NCI-H2081 treated with DMSO at 0.1 percent for 48 hours (cell line): ENCODE measurements at regions not wholly inside any gene's neighbourhood (a gene's known extent, or its start where the extent isn't known, plus 50 kb on each side); places are given as distances from the start of the nearest gene placed in this dataset.

Experiments used
- DNase-seq: peaks from one replicate; lab custom pipeline; 2025; lab: John Stamatoyannopoulos, UW

- no peak for DNase-seq
These were observed 275.6 kb upstream of the ID2 start for GRCh38 chr2:8406271-8406670.

DNA sequence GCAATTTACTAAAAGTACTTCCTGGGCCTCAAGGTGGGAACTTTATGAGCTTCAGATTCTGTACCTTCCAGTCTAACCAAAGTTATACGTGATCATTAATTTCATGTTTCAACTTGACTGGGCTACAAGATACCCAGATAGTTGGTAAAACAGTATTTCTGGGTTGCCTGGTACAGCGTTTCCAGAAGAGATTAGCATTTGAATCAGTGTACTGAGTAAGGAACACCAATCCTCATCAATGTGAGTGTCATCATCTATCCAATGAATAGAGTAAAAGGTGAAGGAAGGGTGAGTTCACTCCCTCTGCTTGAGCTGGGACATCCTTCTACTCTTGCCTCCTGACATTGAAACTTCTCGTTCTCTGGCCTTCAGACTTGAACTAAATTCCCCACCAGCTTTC is 274.5 kb upstream of the ID2 start:
- no peak for DNase-seq

DNA sequence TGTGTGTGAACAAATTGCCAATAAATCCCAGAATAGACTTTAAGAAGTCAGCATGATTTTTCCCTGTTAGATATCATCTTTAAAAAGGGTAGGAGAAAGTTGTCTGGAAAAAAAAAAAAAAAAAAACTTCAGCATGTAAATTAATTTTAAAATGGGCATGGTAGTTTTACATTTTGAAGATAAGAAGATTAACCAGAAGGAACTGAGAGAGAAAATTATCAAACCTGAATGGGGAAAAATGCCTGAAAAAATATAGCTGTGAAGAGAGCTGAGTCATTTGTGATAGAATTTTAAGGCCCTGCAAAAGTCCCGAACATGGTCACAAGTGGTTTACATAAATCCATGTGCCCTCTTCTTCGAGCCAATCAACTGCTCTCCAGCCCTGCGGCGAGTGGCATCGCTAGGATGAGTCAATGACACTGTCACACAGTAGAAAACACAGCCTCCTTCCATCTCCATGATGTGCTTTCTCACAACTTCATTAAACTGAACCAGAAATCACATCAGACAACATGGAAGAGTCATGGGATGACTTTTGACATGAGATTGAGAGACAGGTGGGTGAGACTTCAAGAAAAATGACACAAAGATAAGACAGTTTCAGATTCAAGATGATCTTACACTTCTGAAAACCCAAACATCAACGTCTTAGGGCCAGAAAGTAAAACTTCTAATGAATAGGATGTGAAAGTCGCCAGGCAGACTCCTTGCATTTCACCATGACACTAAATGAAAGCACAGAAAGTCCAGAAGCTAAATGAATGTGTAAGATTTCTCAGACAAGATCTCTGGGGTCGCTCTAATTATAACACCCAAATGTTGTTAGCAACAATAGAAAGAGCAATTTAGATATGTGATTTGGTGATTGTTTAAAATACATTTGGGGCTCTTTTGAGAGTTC is 273.0 kb upstream of the ID2 start:
- no peak for DNase-seq

- DNase-seq: no peak
These were observed 272.2 kb upstream of the ID2 start for GRCh38 chr2:8409461-8410260.

DNA sequence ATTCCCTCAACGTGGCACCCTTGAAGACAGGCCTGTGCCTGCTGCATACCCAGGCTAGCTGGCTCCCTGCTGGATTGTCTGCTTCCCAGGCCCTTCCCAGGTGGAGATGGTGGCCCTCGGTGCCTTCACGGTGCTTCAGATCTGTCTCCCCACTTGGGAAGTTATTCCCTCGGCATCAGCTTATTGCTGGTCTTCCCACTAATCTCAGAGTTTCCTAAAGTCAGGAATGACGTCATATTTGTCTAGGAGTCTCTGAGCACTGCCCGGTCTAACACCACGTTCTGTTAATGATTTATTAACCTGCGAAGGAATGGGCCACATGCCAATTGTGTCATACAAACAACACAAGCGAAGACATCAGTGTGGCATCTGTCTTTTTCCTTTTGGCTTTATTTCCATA is 269.8 kb upstream of the ID2 start:
- no peak for DNase-seq

DNA sequence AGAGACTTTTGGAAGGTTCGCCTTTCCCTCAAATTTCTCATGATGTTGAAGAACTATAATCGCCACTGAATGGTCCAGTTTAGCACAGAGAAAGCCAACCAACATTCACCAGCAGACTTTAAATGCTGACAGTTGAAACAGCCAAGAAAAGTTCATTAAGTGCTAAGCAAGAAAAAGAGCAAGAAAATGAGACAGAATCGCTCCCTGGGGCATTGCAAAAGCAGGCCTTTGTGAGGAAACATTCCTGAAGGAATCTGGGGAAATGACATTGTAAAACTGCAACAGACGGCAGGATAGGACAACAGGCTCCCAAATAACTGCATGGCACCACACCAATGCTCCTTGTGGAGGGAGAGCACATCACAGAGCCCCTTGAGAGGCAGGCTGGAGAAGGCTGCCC is 269.3 kb upstream of the ID2 start:
- no peak for DNase-seq

DNA sequence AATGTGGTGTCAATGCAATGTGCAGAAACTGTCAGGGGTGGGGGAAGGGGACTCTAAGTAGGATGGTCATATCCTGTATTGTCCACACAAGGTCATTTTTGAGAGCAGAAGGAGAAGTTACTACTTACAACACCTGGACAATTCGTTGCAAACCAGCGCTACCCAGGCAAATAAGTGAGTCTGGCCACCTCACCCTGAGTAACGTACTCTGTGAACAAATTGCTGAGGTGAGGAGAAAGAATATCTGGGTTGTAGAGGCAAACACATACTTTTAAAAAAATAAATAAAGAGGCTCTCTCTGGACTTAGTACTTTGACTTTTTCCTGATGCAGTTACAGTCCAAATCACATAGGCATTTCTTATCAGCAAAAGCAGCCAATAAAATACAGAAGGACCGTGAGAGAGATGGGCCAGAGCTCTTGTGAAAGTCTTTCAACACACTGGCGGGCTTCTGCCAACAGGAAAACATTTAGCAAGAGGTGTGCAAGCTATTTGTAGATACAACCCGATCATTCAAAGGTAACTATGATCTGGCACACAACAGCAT is 268.2 kb upstream of the ID2 start:
- DNase-seq: no peak

GRCh38 chr2:8414946-8415879 is 266.6 kb upstream of the ID2 start:
- DNase-seq: no peak

GRCh38 chr2:8416001-8416571 is 265.8 kb upstream of the ID2 start:
- no peak for DNase-seq

- no peak for DNase-seq
These were observed 264.7 kb upstream of the ID2 start for GRCh38 chr2:8416849-8417832.

DNA sequence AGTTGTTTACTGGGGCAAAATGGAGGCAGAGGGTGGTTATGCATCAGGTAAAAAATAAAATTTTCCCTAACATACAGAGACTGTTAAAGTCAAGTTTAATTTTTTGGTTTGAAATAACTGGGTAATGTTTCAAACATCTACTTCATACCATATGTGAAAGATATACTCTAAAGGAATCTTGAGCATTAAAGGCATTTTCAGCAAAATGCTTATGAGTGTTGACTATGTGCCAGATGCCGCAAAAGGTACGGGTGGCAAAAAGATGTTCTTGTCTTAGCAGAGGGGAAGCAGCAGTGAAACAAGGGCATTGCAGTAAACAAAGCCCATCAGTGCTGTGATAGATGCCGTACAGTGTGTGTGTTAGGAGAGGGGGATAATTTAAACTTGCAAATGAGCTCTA is 263.1 kb upstream of the ID2 start:
- no peak for DNase-seq

DNA sequence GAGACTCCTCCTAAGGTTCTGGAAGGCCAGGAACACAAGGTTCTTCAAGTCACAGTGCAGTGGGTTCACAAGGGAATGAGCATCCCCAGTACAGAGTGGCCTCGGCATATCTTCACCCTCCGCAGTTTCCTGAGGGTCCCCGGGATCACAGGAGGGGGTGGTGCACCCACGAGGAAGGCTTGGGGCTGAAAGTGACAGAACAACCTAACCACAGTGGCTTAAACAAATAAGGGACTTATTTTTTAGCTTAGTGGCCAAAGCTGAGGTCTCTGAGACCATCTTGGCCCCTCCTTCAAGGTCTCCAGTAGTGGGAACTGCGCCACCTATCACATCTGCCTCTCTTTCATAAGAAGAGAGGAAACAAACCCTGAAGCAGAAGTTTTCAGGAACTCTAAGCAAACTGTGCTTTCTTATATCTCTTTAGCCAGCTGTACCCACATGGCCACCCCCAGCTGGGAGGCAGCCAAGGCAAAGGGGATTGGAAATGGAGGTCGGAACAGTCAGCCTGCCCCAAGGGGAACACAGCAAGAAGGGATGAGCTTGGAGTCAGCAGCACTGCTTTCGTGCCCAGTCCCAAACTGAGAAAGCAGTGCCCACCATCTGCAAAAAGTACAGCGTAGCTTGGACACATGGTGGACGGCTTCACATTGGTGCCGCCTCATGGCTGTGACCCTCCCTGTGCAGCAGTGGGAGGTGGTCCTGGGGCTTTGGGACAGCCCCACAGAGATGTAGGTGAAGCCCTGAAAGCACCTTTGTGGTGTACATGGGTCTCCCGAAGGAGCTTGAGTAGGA is 260.0 kb upstream of the ID2 start:
- no peak for DNase-seq

DNA sequence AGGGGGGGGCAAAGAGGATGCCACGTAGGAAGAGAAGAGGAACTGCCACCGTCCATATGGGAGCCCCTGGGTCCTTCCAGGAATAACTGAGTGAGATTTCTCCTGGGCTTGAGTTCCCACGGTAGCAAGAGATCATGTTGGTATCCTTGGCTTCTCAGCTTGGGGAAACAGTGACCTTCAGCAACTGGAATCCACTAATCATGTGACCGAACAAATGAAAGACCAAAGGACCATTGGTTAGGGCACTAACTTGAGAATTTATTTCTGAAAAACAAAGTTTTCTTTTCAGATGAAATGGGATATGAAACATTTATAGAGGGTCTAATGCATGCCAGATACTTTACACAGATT is 259.4 kb upstream of the ID2 start:
- DNase-seq: no peak

- DNase-seq: no peak
These were observed 256.6 kb upstream of the ID2 start for GRCh38 chr2:8424997-8425900.

GRCh38 chr2:8426550-8426949 is 255.3 kb upstream of the ID2 start:
- DNase-seq: no peak

- no peak for DNase-seq
These were observed 254.6 kb upstream of the ID2 start for GRCh38 chr2:8427211-8427610.

DNA sequence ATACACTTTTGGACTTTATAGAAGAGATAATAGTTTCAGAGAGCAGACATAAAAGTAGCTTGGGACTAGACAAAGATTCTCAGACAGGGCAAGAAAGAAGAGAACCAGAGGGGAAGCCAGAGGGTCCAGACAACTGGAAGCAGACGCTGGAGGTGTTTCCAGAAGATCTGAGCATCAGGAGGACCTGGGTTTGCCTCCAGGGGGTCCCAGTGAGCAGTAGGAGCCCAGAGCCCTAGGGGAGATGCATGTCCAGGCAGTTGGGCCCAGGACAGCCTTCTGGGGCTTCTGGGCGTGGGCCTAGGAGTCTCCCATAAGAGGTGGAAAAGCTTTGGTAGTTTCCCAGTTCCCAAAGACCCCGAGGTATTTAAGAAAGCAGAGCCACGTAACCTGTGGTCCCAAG is 251.2 kb upstream of the ID2 start:
- DNase-seq: no peak

DNA sequence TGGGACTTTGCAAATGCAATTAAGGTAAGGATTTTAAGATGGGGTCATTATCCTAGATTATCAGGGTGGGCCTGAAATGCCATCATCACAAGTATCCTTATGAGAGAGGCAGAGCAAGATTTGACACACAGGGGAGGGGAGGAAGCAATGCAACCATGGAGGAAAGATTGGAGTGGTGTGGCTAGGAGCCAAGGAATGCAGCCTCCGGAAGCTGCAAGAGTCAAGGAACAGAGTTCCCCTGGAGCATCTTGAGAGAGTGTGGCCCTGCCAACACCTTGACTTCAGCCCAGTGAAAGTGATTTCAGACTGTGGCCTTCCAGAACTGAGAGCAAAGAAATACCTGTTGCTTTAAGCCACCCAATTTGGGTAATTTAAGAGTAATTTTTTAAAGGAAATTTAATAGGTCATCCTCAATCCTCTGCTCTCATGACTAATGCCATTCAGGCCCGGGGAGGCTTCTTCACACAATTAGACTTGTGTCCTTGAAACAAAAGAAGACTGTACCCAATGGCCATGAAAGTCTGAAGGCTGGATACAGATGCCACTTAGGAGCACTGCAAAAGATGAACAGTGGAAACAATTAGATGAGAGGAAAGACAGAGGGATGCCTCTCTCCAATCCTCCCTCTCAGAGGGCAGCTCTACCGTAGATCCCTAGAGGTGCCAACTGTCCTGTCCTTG is 250.3 kb upstream of the ID2 start:
- no peak for DNase-seq
